DND-41 (cell line): ENCODE measurements at regions not wholly inside any gene's neighbourhood (a gene's known extent, or its start where the extent isn't known, plus 50 kb on each side); places are given as distances from the start of the nearest gene placed in this dataset.

Experiments used
- ATAC-seq: fragments of 200-7000 bp; cut with Tn5 transposase; 3 replicates; pipeline ENCODE4 v1.9.1; 2021; ENCODE audit warnings: low read depth; ENCODE audit not compliant: insufficient read depth
- DNase-seq: peaks from one replicate; pipeline ENCODE4 v3.0.0-alpha.2; 2020
- H2AFZ ChIP-seq: 2 replicates; pipeline ENCODE4 v1.6.0; 2012; ENCODE audit warnings: low read depth, low read length
- H3K27ac ChIP-seq: 2 replicates; pipeline ENCODE4 v1.5.1; 2012; ENCODE audit warnings: low read length, inconsistent platforms
- H3K27me3 ChIP-seq: fragments of 200-600 bp; sonication (generic); 2 replicates; pipeline ENCODE4 v1.6.0; 2012; ENCODE audit warnings: low read length, mild to moderate bottlenecking, inconsistent platforms; ENCODE audit not compliant: insufficient read depth, poor library complexity
- H3K36me3 ChIP-seq: 2 replicates; pipeline ENCODE4 v1.5.1; 2012; ENCODE audit warnings: low read length, inconsistent platforms; ENCODE audit not compliant: insufficient read depth
- H3K4me1 ChIP-seq: 2 replicates; pipeline ENCODE4 v1.5.1; 2012; ENCODE audit warnings: mild to moderate bottlenecking, low read length; ENCODE audit not compliant: insufficient read depth
- H3K4me2 ChIP-seq: 2 replicates; pipeline ENCODE4 v1.6.0; 2012; ENCODE audit warnings: mild to moderate bottlenecking, moderate library complexity, low read length, inconsistent platforms; ENCODE audit not compliant: insufficient read depth
- H3K4me3 ChIP-seq, 2 experiments: fragments of 200-600 bp in 1 of 2; shearing (Covaris generic) in 1 of 2; 2 replicates each; pipeline ENCODE4 v1.5.1; 2012 to 2016; ENCODE audit warnings: inconsistent platforms in 2 of 2, low read length in 2 of 2, mild to moderate bottlenecking in 2 of 2, low read depth in 1 of 2, moderate library complexity in 1 of 2
- H3K79me2 ChIP-seq: 2 replicates; pipeline ENCODE4 v1.6.0; 2012; ENCODE audit warnings: low read length, inconsistent platforms; ENCODE audit not compliant: insufficient read depth
- H3K9ac ChIP-seq: 2 replicates; pipeline ENCODE4 v1.6.0; 2012; ENCODE audit warnings: low read depth, mild to moderate bottlenecking, inconsistent platforms, low read length, moderate library complexity
- H3K9me3 ChIP-seq: 2 replicates; pipeline ENCODE4 v1.5.1; 2012; ENCODE audit warnings: low read length, moderate library complexity, mild to moderate bottlenecking, inconsistent platforms; ENCODE audit not compliant: insufficient read depth, severe bottlenecking
- H4K20me1 ChIP-seq: 2 replicates; pipeline ENCODE4 v1.6.0; 2012; ENCODE audit warnings: low read length; ENCODE audit not compliant: insufficient read depth
- EZH2 ChIP-seq: IDR thresholded peaks from 3 replicates; pipeline ENCODE4 v1.6.1; 2012; ENCODE audit warnings: borderline replicate concordance, low read depth, mild to moderate bottlenecking, moderate library complexity, low read length, inconsistent platforms; ENCODE audit not compliant: severe bottlenecking
- TF ChIP-seq, protein P1 (sequence below): IDR thresholded peaks from 2 replicates; pipeline ENCODE4 v1.5.1; 2012; ENCODE audit warnings: borderline replicate concordance, low read length, moderate library complexity, mild to moderate bottlenecking; ENCODE audit not compliant: poor library complexity, severe bottlenecking; ENCODE audit errors: extremely low read depth

GRCh38 chr18:41600693-41601391, 354.2 kb upstream of the PIK3C3 start:
- H3K79me2 ChIP-seq: no peaks in the 10 kb centered on the region
- H3K4me3 ChIP-seq: no peak overlapping the region
- H4K20me1 ChIP-seq: no peaks in the 10 kb centered on the region
- ATAC-seq (no peak), DNase-seq (no peak)
- H3K4me1 ChIP-seq: no peaks in the 10 kb centered on the region
- no peak overlapping the region for H3K27ac ChIP-seq
- TF ChIP-seq, protein P1, sequence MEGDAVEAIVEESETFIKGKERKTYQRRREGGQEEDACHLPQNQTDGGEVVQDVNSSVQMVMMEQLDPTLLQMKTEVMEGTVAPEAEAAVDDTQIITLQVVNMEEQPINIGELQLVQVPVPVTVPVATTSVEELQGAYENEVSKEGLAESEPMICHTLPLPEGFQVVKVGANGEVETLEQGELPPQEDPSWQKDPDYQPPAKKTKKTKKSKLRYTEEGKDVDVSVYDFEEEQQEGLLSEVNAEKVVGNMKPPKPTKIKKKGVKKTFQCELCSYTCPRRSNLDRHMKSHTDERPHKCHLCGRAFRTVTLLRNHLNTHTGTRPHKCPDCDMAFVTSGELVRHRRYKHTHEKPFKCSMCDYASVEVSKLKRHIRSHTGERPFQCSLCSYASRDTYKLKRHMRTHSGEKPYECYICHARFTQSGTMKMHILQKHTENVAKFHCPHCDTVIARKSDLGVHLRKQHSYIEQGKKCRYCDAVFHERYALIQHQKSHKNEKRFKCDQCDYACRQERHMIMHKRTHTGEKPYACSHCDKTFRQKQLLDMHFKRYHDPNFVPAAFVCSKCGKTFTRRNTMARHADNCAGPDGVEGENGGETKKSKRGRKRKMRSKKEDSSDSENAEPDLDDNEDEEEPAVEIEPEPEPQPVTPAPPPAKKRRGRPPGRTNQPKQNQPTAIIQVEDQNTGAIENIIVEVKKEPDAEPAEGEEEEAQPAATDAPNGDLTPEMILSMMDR: no peak
- TF ChIP-seq EZH2: no peak
- H2AFZ ChIP-seq: no peak overlapping the region
- no peak overlapping the region for H3K4me2 ChIP-seq
- H3K9me3 ChIP-seq: no peaks in the 10 kb centered on the region
- no peaks in the 10 kb centered on the region for H3K27me3 ChIP-seq
- no peaks in the 10 kb centered on the region for H3K36me3 ChIP-seq
- no peak overlapping the region for H3K9ac ChIP-seq

DNA sequence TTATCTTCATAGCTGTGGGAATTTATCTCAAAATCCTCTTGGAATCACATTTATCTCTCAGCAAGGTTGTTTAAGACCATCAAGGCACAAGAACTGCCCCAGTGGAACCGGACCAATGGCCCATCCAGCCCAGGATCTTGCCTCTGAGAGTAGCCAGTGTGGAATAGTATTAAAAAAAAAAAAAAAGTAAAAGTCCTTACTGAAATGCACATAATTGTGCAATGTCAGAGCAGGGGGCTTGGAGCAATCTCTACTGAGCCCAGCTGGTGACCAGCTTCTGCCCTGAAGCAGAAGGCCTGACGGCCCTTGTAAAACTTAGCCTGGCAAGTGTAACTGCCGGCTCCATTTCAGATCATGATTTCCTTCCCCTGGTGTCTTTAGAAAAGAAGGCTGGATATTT, 355.6 kb upstream of the PIK3C3 start:
- DNase-seq (no peak), ATAC-seq (no peak)
- no peaks in the 10 kb centered on the region for H3K4me1 ChIP-seq
- H3K27ac ChIP-seq: no peak overlapping the region
- no peak for TF ChIP-seq EZH2
- TF ChIP-seq, protein P1: no peak
- H3K79me2 ChIP-seq: no peaks in the 10 kb centered on the region
- no peaks in the 10 kb centered on the region for H3K9me3 ChIP-seq
- H3K27me3 ChIP-seq: no peaks in the 10 kb centered on the region
- no peak overlapping the region for H3K4me3 ChIP-seq
- H4K20me1 ChIP-seq: no peaks in the 10 kb centered on the region
- H3K9ac ChIP-seq: no peak overlapping the region
- H3K36me3 ChIP-seq: no peaks in the 10 kb centered on the region
- H3K4me2 ChIP-seq: no peak overlapping the region
- no peak overlapping the region for H2AFZ ChIP-seq

GRCh38 chr18:41594582-41594981, 360.5 kb upstream of the PIK3C3 start:
- H3K4me2 ChIP-seq: no peak overlapping the region
- DNase-seq (no peak), ATAC-seq (no peak)
- no peaks in the 10 kb centered on the region for H3K27me3 ChIP-seq
- no peaks in the 10 kb centered on the region for H3K4me1 ChIP-seq
- no peak overlapping the region for H2AFZ ChIP-seq
- H3K9ac ChIP-seq: no peak overlapping the region
- H3K4me3 ChIP-seq: no peak overlapping the region
- H3K79me2 ChIP-seq: no peaks in the 10 kb centered on the region
- no peak overlapping the region for H3K27ac ChIP-seq
- TF ChIP-seq EZH2: no peak
- no peaks in the 10 kb centered on the region for H3K9me3 ChIP-seq
- H3K36me3 ChIP-seq: no peaks in the 10 kb centered on the region
- no peaks in the 10 kb centered on the region for H4K20me1 ChIP-seq

GRCh38 chr18:41593171-41593675, 361.8 kb upstream of the PIK3C3 start:
- no peak for ATAC-seq
- Histone ChIP-seq H3K4me3 (no peak overlapping the region), H3K4me1 (no peaks in the 10 kb centered on the region), H3K79me2 (no peaks in the 10 kb centered on the region), H3K9me3 (no peaks in the 10 kb centered on the region), H3K27ac (no peak overlapping the region), H3K9ac (no peak overlapping the region), H4K20me1 (no peaks in the 10 kb centered on the region), H3K27me3 (no peaks in the 10 kb centered on the region), H3K4me2 (no peak overlapping the region), H3K36me3 (no peaks in the 10 kb centered on the region), H2AFZ (no peak overlapping the region)
- TF ChIP-seq, protein P1: no peak
- TF ChIP-seq EZH2: no peak
- DNase-seq: no peak
